ENCODE measurements at regions not wholly inside any gene's neighbourhood (a gene's known extent, or its start where the extent isn't known, plus 50 kb on each side); places are given as distances from the start of the nearest gene placed in this dataset.
"Not testable (repeated sequence)": the region's sequence is repeated elsewhere in the genome, so short reads cannot be mapped to it uniquely, and the experiment has no call there.

DNA sequence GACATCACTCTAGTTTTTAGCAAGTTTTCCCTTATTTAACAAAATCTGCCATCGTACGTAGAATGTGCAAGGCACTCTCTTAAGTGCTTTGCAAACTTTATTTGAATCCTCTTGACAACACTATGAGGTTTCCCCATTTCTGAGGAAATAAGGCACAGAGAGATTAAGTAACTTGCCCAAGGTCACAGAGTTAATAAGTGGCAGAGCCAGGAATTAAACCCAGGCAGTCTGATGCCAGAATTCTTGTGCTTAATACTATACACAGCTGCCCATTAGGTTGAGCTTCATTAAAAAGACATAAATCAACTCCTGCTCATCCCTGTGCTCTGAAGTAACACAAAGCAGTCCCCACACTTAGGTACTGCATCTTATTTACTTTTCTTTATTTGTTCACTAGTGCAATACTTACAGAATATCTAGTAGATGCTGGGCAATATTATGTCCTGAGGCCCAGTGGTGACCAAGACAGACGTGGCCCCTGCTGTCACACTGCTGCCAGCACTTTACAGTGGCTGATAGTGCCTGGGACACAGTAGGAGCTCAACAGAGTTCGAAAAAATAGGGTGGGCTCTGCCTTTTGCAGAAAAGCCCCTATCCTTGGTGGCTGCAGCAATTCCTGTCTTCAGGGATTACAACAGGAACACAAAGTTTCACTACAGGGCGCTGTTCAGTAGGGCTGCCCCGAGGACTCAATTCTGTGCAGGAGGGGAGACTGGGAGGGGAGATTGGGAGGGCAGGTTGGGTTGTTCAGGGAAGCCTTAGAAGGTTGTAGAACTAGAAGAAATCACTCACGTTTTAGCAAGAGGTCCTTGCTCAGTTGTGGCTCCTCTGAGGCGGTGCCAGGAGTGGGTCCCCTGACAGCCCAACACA lies 138.3 kb upstream of the TPM1 start:
- DNase-seq (ENCODE audit: low read depth in 2 of 2) = peak in 1 of 2 donors; percentile 12

DNA sequence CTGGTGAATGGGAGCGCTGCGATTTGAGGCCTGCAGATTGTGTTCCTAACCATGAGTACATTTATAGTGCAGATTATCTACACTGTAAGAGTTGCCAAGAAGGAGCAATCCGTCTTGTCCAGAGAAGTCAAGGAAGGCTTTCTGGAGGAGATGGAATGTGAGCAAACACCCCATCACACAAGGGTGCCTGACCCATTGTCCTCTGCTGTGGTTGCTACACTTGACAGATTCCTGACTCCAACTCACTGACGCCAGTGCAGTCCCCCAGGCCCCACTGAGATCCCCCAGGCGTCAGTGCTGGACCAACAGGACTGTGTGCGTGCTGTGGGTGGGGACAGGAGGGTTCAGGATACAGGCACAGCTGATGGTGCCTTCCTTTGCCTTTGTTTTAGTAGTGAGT lies 135.9 kb upstream of the TPM1 start:
- DNase-seq (ENCODE audit: low read depth in 2 of 2) = no peak

DNA sequence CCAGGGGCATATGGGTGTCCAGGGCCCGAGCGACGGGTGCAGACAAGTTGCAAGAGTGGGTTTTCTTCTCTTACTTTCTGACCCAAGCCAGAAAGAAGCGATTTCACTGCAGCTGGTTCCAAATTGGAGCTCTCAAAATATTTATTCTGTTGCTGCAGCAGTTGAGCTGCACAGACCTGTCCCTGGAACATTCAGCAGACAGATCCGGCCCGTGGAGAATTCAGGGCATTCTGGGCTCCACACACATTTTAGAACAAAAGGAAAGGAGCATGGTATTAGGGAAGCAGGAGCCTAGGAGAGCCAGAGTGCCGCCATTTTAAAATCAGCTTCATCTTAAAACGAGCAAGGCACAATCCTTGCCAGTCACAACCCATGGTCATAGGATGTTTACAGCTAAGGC lies 135.3 kb upstream of the TPM1 start:
- no peak for DNase-seq (ENCODE audit: low read depth in 2 of 2)

DNA sequence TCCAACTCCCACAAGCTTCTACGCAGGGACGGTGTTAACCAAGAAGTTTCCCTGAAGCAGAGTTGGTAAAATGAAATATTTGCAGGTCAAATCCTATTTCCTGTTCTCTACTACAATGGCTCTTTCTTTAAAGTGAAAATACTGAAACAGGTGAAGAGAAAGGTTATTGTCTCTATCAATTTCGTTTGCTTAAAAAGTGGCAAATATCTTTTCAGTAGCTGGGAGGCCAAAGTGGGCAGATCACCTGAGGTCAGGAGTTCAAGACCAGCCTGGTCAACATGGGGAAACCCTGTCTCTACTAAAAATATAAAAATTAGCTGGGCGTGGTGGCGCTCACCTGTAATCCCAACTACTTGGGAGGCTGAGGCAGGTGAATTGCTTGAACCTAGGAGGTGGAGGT lies 134.2 kb upstream of the TPM1 start:
- not testable (repeated sequence) for DNase-seq (ENCODE audit: low read depth in 2 of 2)

DNA sequence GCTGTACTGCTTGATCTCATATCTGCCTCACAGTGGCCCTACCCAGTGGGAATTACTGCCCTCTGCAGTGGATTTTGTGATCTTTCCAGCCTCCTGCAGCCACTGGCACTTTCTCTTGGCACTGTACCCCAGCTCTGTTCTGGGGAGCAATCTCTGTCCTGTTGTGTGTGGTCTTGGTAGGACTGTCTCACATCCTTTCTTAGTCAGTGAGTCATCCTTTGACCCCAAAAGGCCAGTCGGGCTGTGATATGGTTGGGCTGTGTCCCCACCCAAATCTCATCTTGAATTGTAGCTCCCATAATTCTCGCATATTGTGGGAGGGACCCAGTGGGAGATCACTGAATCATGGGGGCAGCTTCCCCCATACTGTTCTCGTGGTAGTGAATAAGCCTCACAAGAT lies 133.3 kb upstream of the TPM1 start:
- DNase-seq (ENCODE audit: low read depth in 2 of 2) = no peak

DNA sequence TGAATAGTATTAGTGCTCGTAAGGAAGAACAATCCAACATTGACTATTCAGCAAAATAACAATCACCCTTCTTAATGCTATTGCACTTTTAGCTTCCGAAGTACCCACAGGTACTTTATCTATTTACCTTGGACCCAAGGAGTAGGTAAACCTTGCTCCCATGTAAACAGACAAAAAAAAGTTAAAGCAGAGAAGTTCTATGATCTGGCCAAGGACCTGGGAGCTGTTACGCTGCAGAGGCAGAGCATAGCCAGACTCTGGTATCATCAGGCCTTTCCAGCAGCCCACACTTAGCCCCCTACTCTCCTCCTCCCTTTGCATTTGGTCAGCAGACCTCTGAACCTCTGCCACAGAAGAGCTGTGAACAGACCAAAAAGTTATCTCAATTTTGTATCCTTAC lies 130.3 kb upstream of the TPM1 start:
- DNase-seq (ENCODE audit: low read depth in 2 of 2) = no peak

DNA sequence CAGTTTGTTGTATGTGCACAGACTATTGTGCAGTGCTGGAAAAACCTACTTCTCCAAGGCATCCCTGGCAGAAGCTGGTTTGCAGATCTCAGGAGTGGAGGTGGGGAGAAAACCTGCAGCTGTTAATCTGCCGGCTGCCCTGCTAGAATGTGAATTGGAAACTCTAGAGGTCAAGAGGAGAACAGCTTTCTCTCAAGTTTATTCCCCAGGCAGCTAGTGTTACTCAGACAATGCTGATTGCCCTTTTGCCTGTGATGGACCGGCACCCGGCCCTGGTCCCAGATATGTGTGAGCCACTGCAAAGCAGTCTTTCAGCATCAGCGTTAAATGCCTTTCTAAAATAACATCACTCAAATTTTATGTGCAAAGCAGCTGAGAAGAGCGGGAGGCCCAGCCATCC lies 129.7 kb upstream of the TPM1 start:
- no peak for DNase-seq (ENCODE audit: low read depth in 2 of 2)

DNA sequence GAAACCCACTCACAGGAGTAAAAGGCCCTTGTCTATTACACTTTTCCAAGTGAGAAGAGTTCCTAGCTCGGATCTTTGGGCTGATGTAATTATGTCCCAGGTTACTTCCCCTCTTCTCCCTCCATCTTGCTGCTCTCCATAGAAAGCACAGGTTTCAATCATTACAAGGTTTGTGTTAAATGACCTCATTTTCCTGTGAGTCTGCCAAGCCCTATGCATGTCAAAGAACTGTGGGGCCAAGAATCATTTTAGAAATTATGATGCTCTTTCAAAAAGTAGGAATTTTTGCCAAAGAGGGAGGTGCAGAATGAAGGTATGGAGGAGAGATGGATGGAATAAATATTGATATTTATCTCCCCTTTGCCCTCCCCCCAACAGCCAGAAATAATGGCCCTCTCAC lies 129.3 kb upstream of the TPM1 start:
- DNase-seq (ENCODE audit: low read depth in 2 of 2) = no peak

DNA sequence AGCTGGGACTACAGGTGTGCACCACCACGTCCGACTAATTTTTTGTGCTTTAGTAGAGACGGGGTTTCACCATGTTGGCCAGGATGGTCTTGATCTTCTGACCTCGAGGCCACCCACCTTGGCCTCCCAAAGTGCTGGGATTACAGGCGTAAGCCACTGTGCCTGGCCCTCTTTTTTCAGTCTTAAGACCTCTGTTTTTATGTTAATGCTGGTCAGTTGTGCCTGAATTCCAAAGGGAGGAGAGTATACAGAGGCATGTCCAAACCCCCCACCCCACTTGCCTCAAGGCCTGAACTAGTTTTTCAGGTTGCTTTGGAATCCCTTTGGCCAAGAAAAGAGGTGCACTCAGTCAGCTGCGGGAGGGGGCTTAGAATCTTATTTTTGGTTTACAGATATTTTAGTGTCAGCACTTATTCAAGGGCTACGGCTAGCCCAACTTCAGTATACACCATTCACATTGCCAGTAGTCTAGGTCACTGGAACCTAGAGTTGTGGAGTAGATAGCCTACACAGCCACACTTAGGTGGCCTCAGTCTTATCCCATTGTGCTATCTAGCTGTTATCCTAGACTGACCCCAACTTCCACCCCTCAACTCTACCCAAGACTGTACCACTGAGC lies 128.0 kb upstream of the TPM1 start:
- no peak for DNase-seq (ENCODE audit: low read depth in 2 of 2)

DNA sequence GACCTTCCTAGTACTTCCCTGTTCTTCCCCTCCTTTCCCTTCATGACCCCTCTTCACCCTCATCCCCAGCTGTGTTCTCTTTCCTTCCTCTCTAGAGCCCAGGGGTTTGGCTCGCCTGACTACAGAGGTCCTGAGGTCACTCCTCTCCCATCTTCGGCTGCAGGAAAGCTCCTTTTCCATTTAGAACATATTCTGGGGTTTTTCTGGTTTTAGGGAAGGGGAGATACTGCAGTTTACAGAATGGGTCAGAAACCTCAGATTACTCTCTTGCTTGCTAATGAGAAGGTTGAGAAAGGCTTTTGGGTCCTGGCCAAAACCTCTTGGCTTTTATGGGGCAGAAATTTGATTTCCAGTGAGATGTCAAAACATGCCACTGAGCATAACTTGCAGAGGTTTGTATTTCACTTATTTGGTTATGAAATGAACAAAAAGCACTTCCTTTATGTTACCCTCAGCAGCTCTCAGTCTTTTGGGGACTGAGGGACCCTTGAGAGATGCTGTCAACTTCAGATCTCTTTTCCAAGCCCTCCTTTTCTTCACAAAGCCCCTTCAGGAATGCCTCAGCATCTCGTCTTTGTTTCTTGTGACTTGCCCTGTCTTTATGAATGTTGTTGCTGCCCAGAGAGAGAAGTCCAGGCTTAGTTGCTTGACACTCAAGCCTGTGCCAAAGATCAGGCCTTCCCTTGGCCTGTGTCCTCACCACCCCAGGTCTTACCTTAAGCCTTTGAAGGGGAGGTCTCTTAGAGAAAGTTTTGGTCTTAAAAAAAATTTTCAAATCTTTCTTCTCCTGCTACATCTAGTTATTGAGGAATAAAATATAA lies 121.7 kb upstream of the TPM1 start:
- no peak for DNase-seq (ENCODE audit: low read depth in 2 of 2)

DNA sequence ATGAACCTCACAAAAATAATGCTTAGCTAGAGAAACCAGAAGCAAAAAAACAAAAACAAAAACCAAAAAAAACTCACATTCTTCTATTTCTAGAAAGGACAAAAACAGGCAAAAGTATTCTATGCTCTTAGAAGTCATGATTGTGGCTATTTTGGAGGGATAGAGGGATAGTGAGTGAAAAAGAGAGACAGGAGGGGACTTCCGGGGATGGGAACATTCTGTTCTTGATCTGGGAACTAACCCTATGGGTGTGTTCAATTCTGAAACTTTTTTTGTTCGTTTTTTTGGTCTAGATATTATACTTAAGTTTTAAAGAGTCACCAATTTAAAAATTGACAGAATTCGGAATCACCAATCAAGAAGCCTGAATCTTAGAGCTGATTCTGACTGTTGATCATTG lies 120.0 kb upstream of the TPM1 start:
- no peak for DNase-seq (ENCODE audit: low read depth in 2 of 2)

DNA sequence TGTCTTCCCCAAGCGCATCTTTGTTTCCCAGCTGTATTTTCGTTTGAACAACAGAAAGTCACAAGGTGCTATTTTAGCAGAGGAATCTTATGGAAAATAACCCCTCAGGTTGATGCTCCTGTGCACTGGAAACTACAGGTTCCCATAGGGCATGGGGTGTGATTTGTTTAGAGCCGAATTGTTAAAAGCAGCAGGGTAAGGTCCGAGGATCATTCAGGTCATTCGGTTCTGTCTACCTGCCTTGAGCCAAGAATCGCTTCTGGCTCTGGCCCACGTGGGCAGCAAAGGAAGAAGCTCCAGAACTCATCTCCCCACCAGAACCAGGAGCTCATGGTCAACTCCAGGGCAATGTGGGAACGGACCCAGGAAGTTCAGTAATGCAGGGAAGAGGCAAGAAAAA lies 116.7 kb upstream of the TPM1 start:
- no peak for DNase-seq (ENCODE audit: low read depth in 2 of 2)

DNA sequence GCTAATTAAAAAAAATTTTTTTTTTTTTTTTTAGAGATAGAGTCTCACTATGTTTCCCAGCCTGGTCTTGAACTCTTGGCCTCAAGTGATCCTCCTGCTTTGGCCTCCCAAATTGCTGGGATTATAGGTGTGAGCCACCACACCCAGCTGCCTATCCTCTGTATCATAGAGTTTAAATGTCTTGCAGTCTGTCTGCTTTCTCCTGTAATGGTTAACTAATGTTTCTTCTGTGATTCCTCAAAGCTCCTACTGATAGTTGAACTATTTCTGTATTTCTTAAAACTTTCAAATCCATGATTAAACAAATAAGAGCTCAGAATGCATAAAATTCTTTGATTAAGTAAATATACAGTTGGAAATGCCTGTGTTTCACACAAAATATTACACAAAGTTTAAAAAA lies 115.4 kb upstream of the TPM1 start:
- DNase-seq (ENCODE audit: low read depth in 2 of 2) = no peak

DNA sequence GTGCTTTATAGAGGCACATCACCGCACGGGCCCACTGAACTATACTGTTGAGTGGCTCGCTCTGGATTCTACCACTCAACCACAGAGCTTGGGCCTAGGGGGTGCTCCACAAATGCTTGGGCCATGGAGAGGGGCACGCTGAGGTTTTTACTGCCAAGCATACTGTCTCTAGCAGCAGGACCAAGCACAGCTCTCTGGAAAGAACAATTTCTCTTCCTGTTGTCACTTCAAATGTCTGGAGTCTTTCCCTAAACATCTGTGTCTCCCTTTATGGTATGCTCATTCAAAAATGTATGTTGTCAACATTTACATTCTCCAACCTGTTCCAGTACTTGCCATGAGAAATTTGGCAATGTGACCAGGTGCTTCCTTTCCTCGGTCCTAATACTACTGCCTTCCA lies 114.7 kb upstream of the TPM1 start:
- no peak for DNase-seq (ENCODE audit: low read depth in 2 of 2)

DNA sequence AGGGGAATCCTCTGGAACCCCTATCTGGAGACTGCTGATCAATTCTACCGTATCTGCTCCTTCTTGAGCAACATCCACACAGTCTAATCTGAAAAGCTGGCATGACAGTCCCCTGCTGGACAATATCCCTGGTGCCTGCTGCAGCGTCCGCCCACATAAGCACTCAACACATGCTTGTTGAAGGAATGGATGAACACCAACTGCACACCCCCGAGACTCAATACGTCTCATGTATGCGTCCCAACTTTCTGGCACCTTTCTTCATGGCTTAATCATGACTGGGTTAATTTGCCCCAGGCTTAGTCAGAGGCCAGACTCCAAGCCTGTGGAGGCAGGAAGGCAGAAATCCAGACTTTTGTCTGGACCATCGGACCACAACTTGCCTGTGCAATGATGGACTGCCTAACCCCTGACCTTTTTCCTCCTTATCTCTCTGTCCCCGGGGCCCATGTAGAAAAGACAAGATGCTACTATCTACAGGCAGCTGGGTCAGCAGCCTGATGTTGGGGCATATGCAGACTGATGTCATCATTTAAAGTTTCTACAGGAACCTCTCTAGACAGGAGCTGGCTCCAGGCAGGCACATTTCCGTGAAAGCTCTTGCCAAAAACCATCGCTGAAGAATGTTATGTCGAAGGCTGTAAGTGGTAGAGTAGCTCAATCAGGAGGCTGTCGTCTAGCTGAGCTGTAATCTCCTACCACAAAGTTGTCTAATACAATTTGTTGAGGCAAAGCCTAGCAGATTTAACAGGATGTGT lies 114.1 kb upstream of the TPM1 start:
- no peak for DNase-seq (ENCODE audit: low read depth in 2 of 2)

DNA sequence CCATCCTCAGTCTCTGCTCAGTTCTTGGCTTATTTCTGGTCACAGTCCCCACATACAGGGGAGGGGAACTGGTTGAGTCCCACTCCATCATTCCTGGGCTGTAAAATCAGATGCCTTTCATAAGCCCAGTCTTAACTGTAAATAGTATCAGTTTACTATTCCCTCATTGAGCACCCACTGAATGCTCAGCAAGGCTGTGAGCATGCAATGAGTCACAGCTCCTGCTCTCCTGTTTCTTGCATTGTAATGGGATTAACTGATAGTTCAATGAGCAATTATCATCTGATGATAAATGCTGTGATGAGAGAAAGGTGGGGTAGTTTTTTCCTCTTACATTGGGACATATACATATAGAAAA lies 113.6 kb upstream of the TPM1 start:
- no peak for DNase-seq (ENCODE audit: low read depth in 2 of 2)

DNA sequence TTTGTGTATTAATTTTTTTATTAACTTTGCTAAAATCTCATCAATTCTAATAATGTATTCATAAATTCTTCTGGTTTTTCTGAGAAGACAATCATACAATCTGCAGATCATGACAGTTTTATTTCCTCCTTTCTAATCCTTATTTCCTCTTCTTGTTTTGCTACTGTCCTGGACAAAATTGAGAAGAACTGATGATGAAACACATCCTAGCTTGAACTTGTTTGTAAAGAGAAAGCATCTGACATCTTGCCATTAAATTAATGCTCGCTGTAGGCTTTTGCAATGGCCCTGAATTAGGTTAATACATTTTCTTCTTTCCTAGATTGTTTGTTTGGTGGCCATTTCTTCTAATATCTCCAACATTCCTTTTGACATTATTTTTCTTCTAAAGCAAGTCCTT lies 110.9 kb upstream of the TPM1 start:
- no peak for DNase-seq (ENCODE audit: low read depth in 2 of 2)

DNA sequence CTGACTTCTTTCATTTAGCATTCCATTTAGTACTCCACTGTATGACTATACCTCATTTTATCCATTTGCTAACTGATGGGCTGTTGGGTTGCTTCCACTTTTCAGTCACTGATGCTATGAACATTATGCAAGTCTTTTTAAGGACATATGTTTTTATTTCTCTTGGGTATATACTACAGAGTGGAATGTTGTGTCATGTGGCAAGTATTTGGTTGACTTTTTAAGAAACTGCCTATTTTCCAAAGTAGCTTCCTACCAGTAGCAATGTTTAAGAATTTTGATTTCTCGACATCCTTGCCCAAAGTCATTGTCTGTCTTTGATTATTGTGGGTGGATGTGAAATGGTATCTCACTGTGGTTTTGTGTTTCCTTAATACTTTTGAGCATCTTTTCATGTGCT lies 110.1 kb upstream of the TPM1 start:
- no peak for DNase-seq (ENCODE audit: low read depth in 2 of 2)

DNA sequence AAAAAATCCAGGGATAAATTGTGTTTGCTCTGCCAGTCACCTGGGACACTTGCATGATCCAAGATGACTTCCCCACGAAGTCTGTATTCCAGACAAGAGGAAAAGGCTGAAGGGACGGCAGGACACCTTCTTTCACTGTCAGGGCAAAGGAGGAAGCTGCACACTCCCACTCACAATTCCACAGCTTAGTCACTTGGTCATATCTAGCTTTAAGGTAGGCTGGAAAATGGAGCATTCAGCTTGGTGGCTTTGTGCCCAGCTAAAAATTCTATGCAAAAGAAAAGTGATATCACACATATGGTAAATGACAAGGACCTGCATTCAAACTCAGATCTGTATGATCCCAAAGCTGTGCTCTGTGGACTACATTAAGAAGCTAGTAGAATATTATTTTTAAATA lies 109.2 kb upstream of the TPM1 start:
- no peak for DNase-seq (ENCODE audit: low read depth in 2 of 2)

DNA sequence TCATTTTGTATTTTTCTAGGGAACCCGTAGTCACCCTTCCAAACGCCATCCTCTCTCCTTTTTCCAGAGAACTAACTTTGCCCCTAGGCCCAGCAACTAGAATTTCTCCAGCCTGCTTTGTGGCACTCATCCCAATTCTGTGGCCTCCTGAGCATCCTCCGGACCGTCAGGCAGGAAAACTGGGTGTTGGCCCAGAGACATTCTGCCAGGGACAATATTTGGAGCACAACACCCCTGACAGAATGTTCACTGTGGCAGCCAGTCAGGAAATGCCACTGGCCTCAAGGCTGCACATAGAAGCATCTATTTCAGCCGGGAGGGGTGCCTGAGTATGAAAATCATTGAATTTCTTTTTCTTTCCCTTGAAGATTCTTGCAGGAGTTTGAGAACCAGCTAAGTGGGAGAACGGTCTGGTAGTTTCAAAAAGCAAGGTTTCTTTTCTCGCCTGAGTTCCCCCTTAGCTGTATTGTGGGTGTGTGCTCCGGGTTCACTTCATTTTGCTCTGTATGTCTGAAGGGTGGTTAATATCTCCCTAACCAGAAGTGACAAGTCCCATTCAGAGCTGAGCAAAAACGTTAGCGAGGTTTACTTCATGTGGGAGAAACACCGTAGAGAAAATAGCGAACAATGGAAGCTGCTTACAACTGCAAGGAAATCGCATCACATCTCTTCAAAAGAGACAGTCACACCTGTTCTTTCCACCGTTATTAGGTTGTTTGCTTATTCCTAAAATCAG lies 108.1 kb upstream of the TPM1 start:
- DNase-seq (ENCODE audit: low read depth in 2 of 2) = no peak

DNA sequence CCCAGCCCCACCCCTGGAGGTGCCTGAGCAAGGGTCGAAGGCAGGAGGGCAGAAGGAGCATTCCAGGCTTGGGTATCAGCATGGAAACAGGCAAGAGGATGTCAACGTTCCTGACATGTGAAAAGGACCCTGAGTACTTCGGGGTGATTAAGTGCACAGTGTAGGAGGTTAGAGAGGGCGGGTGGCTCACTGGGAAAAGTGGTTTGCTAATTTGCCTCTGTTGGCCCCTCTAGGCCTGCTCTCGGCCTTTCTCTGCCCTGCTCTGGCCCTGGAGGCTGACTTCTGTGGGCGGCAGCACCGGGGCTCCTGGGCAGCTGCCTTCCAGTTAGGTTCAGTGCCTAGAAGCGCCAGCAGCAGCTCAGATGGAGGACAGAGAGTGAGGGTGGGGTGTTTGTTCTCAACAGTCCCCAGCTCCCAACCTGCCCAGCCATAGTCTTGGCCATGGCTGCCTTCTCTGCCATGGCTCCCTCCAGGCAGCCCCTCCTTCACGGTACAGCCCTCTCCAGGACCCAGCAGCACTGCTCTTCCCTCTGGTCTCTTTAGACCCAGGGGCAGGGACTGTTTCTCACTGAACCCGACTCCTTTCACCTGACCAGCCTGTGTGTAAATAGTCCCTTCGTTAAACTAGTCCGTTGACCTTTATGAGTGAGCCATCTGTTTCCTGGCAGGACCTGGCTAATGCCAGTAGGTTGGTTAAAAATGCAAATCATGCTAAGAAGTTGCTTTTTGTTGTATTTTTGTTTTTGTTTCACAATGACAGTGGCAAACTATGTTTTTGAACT lies 107.1 kb upstream of the TPM1 start:
- no peak for DNase-seq (ENCODE audit: low read depth in 2 of 2)
